ENCODE measurements at regions not wholly inside any gene's neighbourhood (a gene's known extent, or its start where the extent isn't known, plus 50 kb on each side); places are given as distances from the start of the nearest gene placed in this dataset.
"Not testable (repeated sequence)": the region's sequence is repeated elsewhere in the genome, so short reads cannot be mapped to it uniquely, and the experiment has no call there.

GRCh38 chr14:19238584-19238983, 195.6 kb downstream of the POTEG start:
- TF ChIP-seq CTCF, POLR2A (IDR thresholded peaks at IDR 0.05): not testable (repeated sequence)
